Brain microvascular endothelial cell (primary cell): ENCODE measurements at regions not wholly inside any gene's neighbourhood (a gene's known extent, or its start where the extent isn't known, plus 50 kb on each side); places are given as distances from the start of the nearest gene placed in this dataset.
"Not testable (repeated sequence)": the region's sequence is repeated elsewhere in the genome, so short reads cannot be mapped to it uniquely, and the experiment has no call there.

Source experiments
- DNase-seq: peaks from one replicate; pipeline ENCODE4 v3.0.0-alpha.2; 2020
- H3K27ac ChIP-seq: fragments of 250-450 bp; sonication (Bioruptor Pico); 2 replicates; pipeline ENCODE4 v1.5.1; 2020; ENCODE audit warnings: mild to moderate bottlenecking, moderate library complexity
- H3K27me3 ChIP-seq: fragments of 250-450 bp; sonication (Bioruptor Pico); replicated peaks from 2 replicates; pipeline ENCODE4 v1.5.1; 2020; ENCODE audit warnings: mild to moderate bottlenecking
- H3K36me3 ChIP-seq: fragments of 250-450 bp; sonication (Bioruptor Pico); replicated peaks from 2 replicates; pipeline ENCODE4 v1.5.1; 2020; ENCODE audit warnings: mild to moderate bottlenecking
- H3K4me3 ChIP-seq: 2 replicates; pipeline ENCODE4 v1.5.1; 2011; ENCODE audit warnings: low read depth, mild to moderate bottlenecking, control low read depth, low read length, moderate library complexity
- CTCF ChIP-seq: IDR thresholded peaks from 2 replicates; pipeline ENCODE4 v1.5.1; 2011; ENCODE audit warnings: low read depth, mild to moderate bottlenecking, moderate library complexity, low read length, control low read depth, inconsistent platforms; ENCODE audit errors: missing control alignments
- in situ Hi-C: cut with HindIII; loops from 2 replicates; pipeline ENCODE4 v1.10.0; 2017; ENCODE audit warnings: low sequenced_read_pairs, low pct_ligation_motif_present

- in situ Hi-C loops, result no loop called here
- H3K27me3 ChIP-seq, result no peaks in the 10 kb centered on the region
- no peak overlapping the region for H3K4me3 ChIP-seq
- no peak for TF ChIP-seq CTCF
- H3K27ac ChIP-seq, result no peak overlapping the region
- no peak for DNase-seq
- H3K36me3 ChIP-seq, result no peaks in the 10 kb centered on the region
Measured at GRCh38 chr5:51625224-51625968, 242.1 kb downstream of the ISL1 start.

- H3K27me3 ChIP-seq, result no peaks in the 10 kb centered on the region
- in situ Hi-C loops, result no loop called here
- TF ChIP-seq CTCF, result no peak
Measured at GRCh38 chr5:51632027-51632426, 248.8 kb downstream of the ISL1 start.

GRCh38 chr5:51632793-51633192 is 249.5 kb downstream of the ISL1 start:
- no peak for DNase-seq
- H3K36me3 ChIP-seq, result no peaks in the 10 kb centered on the region
- no peaks in the 10 kb centered on the region for H3K27me3 ChIP-seq
- TF ChIP-seq CTCF, result no peak
- no peak overlapping the region for H3K27ac ChIP-seq
- in situ Hi-C loops, result no loop called here
- H3K4me3 ChIP-seq, result no peak overlapping the region

More at GRCh38 chr5:51632027-51632426, 248.8 kb downstream of the ISL1 start:
- H3K27ac ChIP-seq, result no peak overlapping the region
- DNase-seq, result no peak
- H3K4me3 ChIP-seq, result no peak overlapping the region
- H3K36me3 ChIP-seq, result no peaks in the 10 kb centered on the region

GRCh38 chr5:51636973-51637372 is 253.7 kb downstream of the ISL1 start:
- H3K27ac ChIP-seq, H3K27me3 ChIP-seq, H3K36me3 ChIP-seq, in situ Hi-C loops, H3K4me3 ChIP-seq, DNase-seq: not testable (repeated sequence)

- H3K27ac ChIP-seq, result no peak overlapping the region
- no peaks in the 10 kb centered on the region for H3K36me3 ChIP-seq
- no peak for DNase-seq
- in situ Hi-C loops, result no loop called here
- TF ChIP-seq CTCF, result no peak
- no peak overlapping the region for H3K4me3 ChIP-seq
- no peaks in the 10 kb centered on the region for H3K27me3 ChIP-seq
Measured at GRCh38 chr5:51644976-51645375, 261.7 kb downstream of the ISL1 start.

- no peak for TF ChIP-seq CTCF
- in situ Hi-C loops, result no loop called here
- Histone ChIP-seq H3K4me3 (no peak overlapping the region), H3K36me3 (no peaks in the 10 kb centered on the region), H3K27me3 (no peaks in the 10 kb centered on the region), H3K27ac (no peak overlapping the region)
- no peak for DNase-seq
Measured at GRCh38 chr5:51646482-51646881, 263.2 kb downstream of the ISL1 start.
